H1 (cell line): ENCODE measurements at regions not wholly inside any gene's neighbourhood (a gene's known extent, or its start where the extent isn't known, plus 50 kb on each side); places are given as distances from the start of the nearest gene placed in this dataset.

ENCODE experiments used
- CTCF ChIA-PET: fragments of 300-600 bp; sonication (Branson Sonifier 250); formaldehyde crosslinking; loops from one replicate; lab custom pipeline; 2021; ENCODE audit not compliant: partially characterized antibody; lab: Charles Lee
- POLR2A ChIA-PET: fragments of 300-600 bp; sonication (Branson Sonifier 250); formaldehyde crosslinking; loops from one replicate; lab custom pipeline; 2021; ENCODE audit warnings: inconsistent platforms; ENCODE audit not compliant: partially characterized antibody; lab: Charles Lee
- DNase-seq, 2 experiments: peaks; one replicate each; pipeline versions ENCODE4 v3.0.0 to v3.0.0-alpha.2; 2010 to 2022; ENCODE audit warnings: low spot score in 2 of 2, low read depth in 1 of 2, mixed read lengths in 1 of 2
- FAIRE-seq: peaks from 2 replicates; lab custom pipeline; 2011; peaks lifted over from hg19 to GRCh38; lab: Jason Lieb, UNC
- H2AFZ ChIP-seq: 2 replicates; pipeline ENCODE4 v1.8.1; 2012; ENCODE audit warnings: low read length, inconsistent platforms
- H2AK5ac ChIP-seq: 2 replicates; pipeline ENCODE4 v1.6.1; 2013; ENCODE audit warnings: low read depth, low read length
- H2BK120ac ChIP-seq: replicated peaks from 2 replicates; pipeline ENCODE3; 2013; ENCODE audit warnings: low read depth, low read length, inconsistent platforms
- H2BK12ac ChIP-seq: 2 replicates; pipeline ENCODE4 v1.6.1; 2013; ENCODE audit warnings: low read depth, low read length
- H2BK15ac ChIP-seq: 2 replicates; pipeline ENCODE4 v1.6.1; 2013; ENCODE audit warnings: low read length
- H2BK20ac ChIP-seq: 2 replicates; pipeline ENCODE4 v1.6.1; 2013; ENCODE audit warnings: low read length
- H2BK5ac ChIP-seq: 2 replicates; pipeline ENCODE4 v1.6.1; 2013; ENCODE audit warnings: low read depth, low read length
- H3K14ac ChIP-seq: 2 replicates; pipeline ENCODE4 v1.6.1; 2013; ENCODE audit warnings: inconsistent platforms; ENCODE audit not compliant: insufficient read length
- H3K18ac ChIP-seq: 2 replicates; pipeline ENCODE4 v1.6.1; 2013; ENCODE audit warnings: low read length; ENCODE audit errors: extremely low read depth
- H3K23ac ChIP-seq: 2 replicates; pipeline ENCODE4 v1.6.1; 2013; ENCODE audit warnings: inconsistent platforms; ENCODE audit not compliant: insufficient read length
- H3K23me2 ChIP-seq: 2 replicates; pipeline ENCODE4 v1.6.1; 2013; ENCODE audit warnings: low read depth, low read length
- H3K27ac ChIP-seq: 2 replicates; pipeline ENCODE4 v1.6.1; 2011; ENCODE audit warnings: low read depth, low read length, inconsistent platforms
- H3K27me3 ChIP-seq, 4 experiments: replicated peaks in 1 of 4; 1 replicate in 1 of 4; 2 replicates in 3 of 4; pipeline versions ENCODE4 v1.6.1 to v1.8.1; 2011 to 2013; ENCODE audit warnings: low read length in 3 of 4, mild to moderate bottlenecking in 3 of 4, inconsistent platforms in 2 of 4, mixed read lengths in 2 of 4, moderate library complexity in 1 of 4; ENCODE audit not compliant: control insufficient read depth in 3 of 4, insufficient read depth in 3 of 4; ENCODE audit errors: extremely low read depth in 1 of 4
- H3K36me3 ChIP-seq, 4 experiments: 2 replicates each; pipeline versions ENCODE4 v1.6.1 to v1.8.1; 2011 to 2013; ENCODE audit warnings: mild to moderate bottlenecking in 4 of 4, low read length in 3 of 4, moderate library complexity in 2 of 4, control low read depth in 1 of 4, inconsistent platforms in 1 of 4; ENCODE audit not compliant: insufficient read depth in 4 of 4, control insufficient read depth in 2 of 4
- H3K4ac ChIP-seq: replicated peaks from 2 replicates; pipeline ENCODE3; 2013; ENCODE audit warnings: low read length, low read depth, mixed read lengths, inconsistent platforms; ENCODE audit not compliant: insufficient read length
- H3K4me1 ChIP-seq, 4 experiments: replicated peaks in 1 of 4; 1 replicate in 1 of 4; 2 replicates in 3 of 4; pipeline versions ENCODE4 v1.6.1 to v1.8.1; 2011 to 2013; ENCODE audit warnings: low read length in 3 of 4, inconsistent platforms in 2 of 4, mixed read lengths in 1 of 4; ENCODE audit not compliant: insufficient read depth in 4 of 4, control insufficient read depth in 3 of 4
- H3K4me2 ChIP-seq, 2 experiments: 2 replicates each; pipeline versions ENCODE4 v1.6.1 to v1.8.1; 2011 to 2013; ENCODE audit warnings: low read depth in 2 of 2, low read length in 2 of 2, control low read depth in 1 of 2, inconsistent platforms in 1 of 2, mild to moderate bottlenecking in 1 of 2; ENCODE audit not compliant: insufficient read depth in 1 of 2
- H3K4me3 ChIP-seq, 4 experiments: fragments of 200-600, 300-600 bp in 1 of 4; sonication (generic), shearing (Covaris generic), sonication (Bioruptor Twin) in 1 of 4; 2 replicates each; pipeline versions ENCODE4 v1.5.1 to v1.8.1; 2011 to 2016; ENCODE audit warnings: low read length in 4 of 4, low read depth in 3 of 4, control low read depth in 2 of 4, inconsistent platforms in 2 of 4, mild to moderate bottlenecking in 2 of 4, mixed read lengths in 1 of 4, moderate library complexity in 1 of 4; ENCODE audit not compliant: insufficient read depth in 2 of 4; ENCODE audit errors: extremely low read depth in 1 of 4
- H3K56ac ChIP-seq: replicated peaks from 2 replicates; pipeline ENCODE3; 2013; ENCODE audit warnings: low read depth, mild to moderate bottlenecking, mixed read lengths, low read length, inconsistent platforms; ENCODE audit not compliant: insufficient read length
- H3K79me1 ChIP-seq: 2 replicates; pipeline ENCODE4 v1.6.1; 2013; ENCODE audit warnings: low read depth, low read length, control low read depth
- H3K79me2 ChIP-seq, 2 experiments: 2 replicates each; pipeline versions ENCODE4 v1.6.1 to v1.8.1; 2012 to 2013; ENCODE audit warnings: low read length in 2 of 2, mild to moderate bottlenecking in 2 of 2, inconsistent platforms in 1 of 2; ENCODE audit not compliant: insufficient read depth in 2 of 2, control insufficient read depth in 1 of 2
- H3K9ac ChIP-seq, 4 experiments: replicated peaks in 1 of 4; 1 replicate in 1 of 4; 2 replicates in 3 of 4; pipeline versions ENCODE4 v1.6.1 to v1.8.1; 2011 to 2013; ENCODE audit warnings: low read depth in 3 of 4, low read length in 3 of 4, control low read depth in 2 of 4, mild to moderate bottlenecking in 2 of 4, moderate library complexity in 2 of 4, inconsistent platforms in 1 of 4; ENCODE audit errors: extremely low read depth in 1 of 4
- H3K9me3 ChIP-seq, 2 experiments: 2 replicates each; pipeline versions ENCODE4 v1.6.1 to v1.8.1; 2012 to 2013; ENCODE audit warnings: mild to moderate bottlenecking in 2 of 2, moderate library complexity in 2 of 2, control low read depth in 1 of 2, inconsistent platforms in 1 of 2, low read depth in 1 of 2, low read length in 1 of 2, mixed read lengths in 1 of 2; ENCODE audit not compliant: insufficient read depth in 2 of 2
- H4K20me1 ChIP-seq, 2 experiments: replicated peaks in 1 of 2; 2 replicates each; pipeline versions ENCODE3 to v1.8.1; 2011 to 2013; ENCODE audit warnings: inconsistent platforms in 2 of 2, low read length in 2 of 2, mild to moderate bottlenecking in 1 of 2; ENCODE audit not compliant: insufficient read depth in 2 of 2, control insufficient read depth in 1 of 2
- H4K5ac ChIP-seq: 2 replicates; pipeline ENCODE4 v1.6.1; 2013; ENCODE audit warnings: low read length, low read depth, mixed read lengths, inconsistent platforms; ENCODE audit not compliant: insufficient read length
- H4K8ac ChIP-seq: 2 replicates; pipeline ENCODE4 v1.8.0; 2013; ENCODE audit warnings: mild to moderate bottlenecking, moderate library complexity, low read length, inconsistent platforms; ENCODE audit not compliant: insufficient read depth; ENCODE audit errors: extremely low read depth
- H4K91ac ChIP-seq: replicated peaks from 2 replicates; pipeline ENCODE3; 2013; ENCODE audit warnings: low read length, mixed read lengths, inconsistent platforms; ENCODE audit not compliant: insufficient read length
- HDAC2 ChIP-seq, 2 experiments: fragments of 300-600 bp in 1 of 2; sonication (generic) in 1 of 2; IDR thresholded peaks; 2 replicates each; pipeline ENCODE4 v1.6.1; 2011 to 2012; ENCODE audit warnings: low read depth in 2 of 2, low read length in 2 of 2, mild to moderate bottlenecking in 2 of 2, moderate library complexity in 2 of 2, borderline replicate concordance in 1 of 2, inconsistent platforms in 1 of 2
- WGBS, 2 experiments: shearing (Covaris generic) in 1 of 2; methylation state at CpG; one replicate each; pipeline versions ENCODE4 v1.1.6 to v1.1.7; 2013 to 2015; ENCODE audit warnings: low lambda C conversion rate in 2 of 2, mixed read lengths in 2 of 2, inconsistent platforms in 1 of 2, low coverage in 1 of 2, missing lambda C conversion rate in 1 of 2; ENCODE audit not compliant: insufficient replicate concordance in 2 of 2, insufficient coverage in 1 of 2, insufficient read length in 1 of 2; ENCODE audit errors: extremely low coverage in 1 of 2, missing lambda C conversion rate in 1 of 2; 5-methylcytosine and 5-hydroxymethylcytosine counted together

GRCh38 chr6:113668641-113669408 lies 188.3 kb upstream of the MARCKS start:
- no peak overlapping the region for H3K23ac ChIP-seq
- no peak overlapping the region for H3K14ac ChIP-seq
- no peaks in the 10 kb centered on the region for H3K79me2 ChIP-seq
- no peak for TF ChIP-seq HDAC2 (IDR thresholded peaks at IDR 0.05; ENCODE audit: borderline replicate concordance in 1 of 2, low read depth in 2 of 2, low read length in 2 of 2)
- no peak overlapping the region for H3K9ac ChIP-seq
- no peak for DNase-seq
- H3K56ac ChIP-seq, result no peak overlapping the region
- FAIRE-seq, result no peak
- no peaks in the 10 kb centered on the region for H3K27me3 ChIP-seq
- H2BK120ac ChIP-seq, result no peak overlapping the region
- peaks cover 3 to 16% (median 14%) of the 10 kb centered on the region in 4 experiments; a peak in 4 of 7 replicates for H3K4me1 ChIP-seq
- H3K18ac ChIP-seq, result no peak overlapping the region
- H3K23me2 ChIP-seq, result no peaks in the 10 kb centered on the region
- H3K36me3 ChIP-seq, result no peaks in the 10 kb centered on the region
- H3K9me3 ChIP-seq, result no peaks in the 10 kb centered on the region
- no peak overlapping the region for H4K5ac ChIP-seq
- no peaks in the 10 kb centered on the region for H3K79me1 ChIP-seq
- CTCF ChIA-PET, result interaction anchor here (1.0 to 1.2 kb wide), 2 partner anchors 8 to 239 kb away, joined by 3 read pairs; no protein-coding TSS in a partner anchor
- H2BK20ac ChIP-seq, result no peak overlapping the region
- H3K4me3 ChIP-seq, result no peak overlapping the region
- no peak overlapping the region for H3K27ac ChIP-seq
- no peak overlapping the region for H4K8ac ChIP-seq
- no peak overlapping the region for H3K4me2 ChIP-seq
- no peaks in the 10 kb centered on the region for H4K20me1 ChIP-seq
- no peak overlapping the region for H4K91ac ChIP-seq
- H2AK5ac ChIP-seq, result no peak overlapping the region
- H2BK12ac ChIP-seq, result no peak overlapping the region
- POLR2A ChIA-PET, result no interaction called here
- H2BK15ac ChIP-seq, result no peak overlapping the region
- no peak overlapping the region for H3K4ac ChIP-seq
- WGBS, 2 experiments, result 78% methylated on average over 1 of the region's 1 CpG; no CpG with 5 or more reads in 1 of the 2 experiments
- H2AFZ ChIP-seq, result peak overlapping the region; percentile 59; the same call in 1 of the 2 replicates
- no peak overlapping the region for H2BK5ac ChIP-seq
